GM12878 (cell line): ENCODE measurements at regions not wholly inside any gene's neighbourhood (a gene's known extent, or its start where the extent isn't known, plus 50 kb on each side); places are given as distances from the start of the nearest gene placed in this dataset.
A peak's percentile ranks its signal among the peaks of the same experiment; 100 is the strongest.

Source experiments
- ATAC-seq: fragments of 200-7000 bp; cut with Tn5 transposase; 3 replicates; pipeline ENCODE4 v1.9.1; 2020; ENCODE audit warnings: mild to moderate bottlenecking, moderate library complexity
- BruUV-seq: library from RNA; stranded (reverse); fragments of 400-500 nt; replicated peaks from 2 replicates; lab custom pipeline; 2021; lab: Mats Ljungman, UMichigan
- CTCF ChIA-PET: fragments of 300-600 bp; sonication (Branson Sonifier 250); formaldehyde crosslinking; extraction: SDS; loops from one replicate; lab custom pipeline; 2021; ENCODE audit warnings: inconsistent platforms; lab: Yijun Ruan, JAX
- POLR2A ChIA-PET: fragments of 350-600 bp; formaldehyde crosslinking; extraction: SDS; loops from one replicate; lab custom pipeline; 2021; ENCODE audit warnings: inconsistent platforms; lab: Charles Lee
- RAD21 ChIA-PET: fragments of 300-600 bp; sonication (Branson Sonifier 250); formaldehyde crosslinking; loops from one replicate; lab custom pipeline; 2023; ENCODE audit warnings: antibody characterized with exemption; ENCODE audit not compliant: unreplicated experiment; lab: Charles Lee
- SMC1A ChIA-PET: fragments of 300-600 bp; sonication (Branson Sonifier 250); formaldehyde crosslinking; loops from one replicate; lab custom pipeline; 2023; ENCODE audit not compliant: unreplicated experiment, uncharacterized antibody; lab: Charles Lee
- DNase-seq: peaks from one replicate; pipeline ENCODE4 v3.0.0-alpha.2; 2011; ENCODE audit warnings: low read depth, low spot score
- FAIRE-seq: peaks from 3 replicates; lab custom pipeline; 2011; peaks lifted over from hg19 to GRCh38; lab: Jason Lieb, UNC
- H2AFZ ChIP-seq: 2 replicates; pipeline ENCODE4 v1.6.0; 2011; ENCODE audit warnings: low read depth, low read length, control low read depth; ENCODE audit not compliant: control insufficient read depth
- H3K27ac ChIP-seq: 2 replicates; pipeline ENCODE4 v1.5.1; 2011; ENCODE audit warnings: control low read depth; ENCODE audit not compliant: control insufficient read depth, insufficient read depth
- H3K27me3 ChIP-seq, 2 experiments: replicated peaks in 1 of 2; 2 replicates each; pipeline versions ENCODE4 v1.6.0 to v1.6.1; 2011; ENCODE audit warnings: low read length in 1 of 2; ENCODE audit not compliant: control insufficient read depth in 2 of 2, insufficient read depth in 2 of 2
- H3K36me3 ChIP-seq, 2 experiments: 2 replicates each; pipeline ENCODE4 v1.5.1; 2011; ENCODE audit warnings: low read length in 1 of 2; ENCODE audit not compliant: control insufficient read depth in 2 of 2, insufficient read depth in 2 of 2
- H3K4me1 ChIP-seq: 2 replicates; pipeline ENCODE4 v1.6.1; 2011; ENCODE audit warnings: mild to moderate bottlenecking, low read length, moderate library complexity, mixed read lengths; ENCODE audit not compliant: control insufficient read depth, insufficient read depth
- H3K4me2 ChIP-seq: 2 replicates; pipeline ENCODE4 v1.6.0; 2011; ENCODE audit warnings: control low read depth; ENCODE audit not compliant: control insufficient read depth, insufficient read depth
- H3K4me3 ChIP-seq: fragments of 200-600 bp; sonication (generic); 2 replicates; pipeline ENCODE4 v1.5.1; 2016
- H3K79me2 ChIP-seq: 2 replicates; pipeline ENCODE4 v1.6.0; 2011; ENCODE audit warnings: low read length; ENCODE audit not compliant: control insufficient read depth, insufficient read depth
- H3K9ac ChIP-seq: 2 replicates; pipeline ENCODE4 v1.8.0; 2011; ENCODE audit warnings: low read length, control low read depth, mixed read lengths; ENCODE audit not compliant: control insufficient read depth, insufficient read depth
- H3K9me3 ChIP-seq: replicated peaks from 3 replicates; pipeline ENCODE4 v1.5.1; 2011; ENCODE audit warnings: mild to moderate bottlenecking, low read length; ENCODE audit not compliant: control insufficient read depth, insufficient read depth
- H4K20me1 ChIP-seq: 2 replicates; pipeline ENCODE4 v1.6.0; 2011; ENCODE audit not compliant: control insufficient read depth, insufficient read depth
- CREB1 ChIP-seq: IDR thresholded peaks from 2 replicates; pipeline ENCODE4 v1.6.1; 2012; ENCODE audit warnings: low read depth, mild to moderate bottlenecking, inconsistent platforms
- ETV6 ChIP-seq, 2 experiments: fragments of 450-650 bp in 1 of 2; IDR thresholded peaks in 1 of 2; conservative IDR thresholded peaks in 1 of 2; 2 replicates each; pipeline ENCODE4 v1.6.1; 2014; ENCODE audit warnings: antibody characterized with exemption in 1 of 2, borderline replicate concordance in 1 of 2, low read depth in 1 of 2, mild to moderate bottlenecking in 1 of 2, moderate library complexity in 1 of 2
- FOXM1 ChIP-seq: IDR thresholded peaks from 2 replicates; pipeline ENCODE4 v1.6.1; 2012; ENCODE audit warnings: low read depth, mild to moderate bottlenecking, inconsistent platforms, low read length, moderate library complexity
- IKZF1 ChIP-seq: fragments of 450-650 bp; conservative IDR thresholded peaks from 2 replicates; pipeline ENCODE4 v1.6.1; 2017; ENCODE audit warnings: antibody characterized with exemption, mild to moderate bottlenecking
- IKZF2 ChIP-seq, 2 experiments: fragments of 450-650 bp; IDR thresholded peaks; 2 replicates each; pipeline ENCODE4 v1.6.1; 2017; ENCODE audit warnings: mild to moderate bottlenecking in 2 of 2, moderate library complexity in 2 of 2
- KLF5 ChIP-seq: fragments of 450-650 bp; IDR thresholded peaks from 2 replicates; pipeline ENCODE4 v1.6.1; 2014; ENCODE audit warnings: mild to moderate bottlenecking; ENCODE audit not compliant: partially characterized antibody
- PAX5 ChIP-seq: IDR thresholded peaks from 2 replicates; pipeline ENCODE4 v1.6.1; 2011; ENCODE audit warnings: low read depth, low read length, borderline replicate concordance
- POLR2AphosphoS5 ChIP-seq: IDR thresholded peaks from 2 replicates; pipeline ENCODE4 v1.6.1; 2011; ENCODE audit warnings: mild to moderate bottlenecking, low read length, inconsistent platforms
- RFX5 ChIP-seq: IDR thresholded peaks from 2 replicates; pipeline ENCODE4 v1.6.1; 2011; ENCODE audit warnings: low read depth, low read length, improper control_type of control experiment
- SKIL ChIP-seq: fragments of 450-650 bp; IDR thresholded peaks from 2 replicates; pipeline ENCODE4 v1.6.1; 2017; ENCODE audit warnings: mild to moderate bottlenecking, low read depth, inconsistent platforms; ENCODE audit not compliant: poor library complexity, severe bottlenecking
- SMARCA5 ChIP-seq: fragments of 450-650 bp; IDR thresholded peaks from 2 replicates; pipeline ENCODE4 v1.6.1; 2017; ENCODE audit warnings: mild to moderate bottlenecking
- SPI1 ChIP-seq: IDR thresholded peaks from 2 replicates; pipeline ENCODE4 v1.6.1; 2011; ENCODE audit warnings: low read depth, mild to moderate bottlenecking, low read length, moderate library complexity, borderline replicate concordance; ENCODE audit not compliant: insufficient read depth
- SUPT20H ChIP-seq: IDR thresholded peaks from 2 replicates; pipeline ENCODE4 v1.6.1; 2011; ENCODE audit warnings: low read depth, mild to moderate bottlenecking, low read length, moderate library complexity, borderline replicate concordance; ENCODE audit not compliant: control insufficient read depth
- TCF12 ChIP-seq: IDR thresholded peaks from 2 replicates; pipeline ENCODE4 v1.6.1; 2011; ENCODE audit warnings: low read depth, mild to moderate bottlenecking, low read length
- TCF7 ChIP-seq: IDR thresholded peaks from 2 replicates; pipeline ENCODE4 v1.6.1; 2014; ENCODE audit warnings: antibody characterized with exemption, borderline replicate concordance
- ZBTB4 ChIP-seq: fragments of 450-650 bp; formaldehyde crosslinking; IDR thresholded peaks from 2 replicates; pipeline ENCODE4 v1.4.0; 2022; ENCODE audit warnings: mild to moderate bottlenecking, moderate library complexity
- WGBS: methylation state at CpG from one replicate; pipeline ENCODE4 v1.1.6; 2016; ENCODE audit warnings: low lambda C conversion rate; ENCODE audit not compliant: insufficient replicate concordance, insufficient coverage; ENCODE audit errors: missing lambda C conversion rate; 5-methylcytosine and 5-hydroxymethylcytosine counted together
- in situ Hi-C: fragments of 300-500 bp; cut with MboI; formaldehyde crosslinking; loops from 9 replicates; pipeline ENCODE4 v1.14.3; 2018; ENCODE audit warnings: mixed read lengths
- intact Hi-C: fragments of 100-400 bp; cut with micrococcal nuclease; formaldehyde crosslinking; loops from one replicate; pipeline ENCODE4 v1.14.2; 2022; ENCODE audit not compliant: unreplicated experiment

DNA sequence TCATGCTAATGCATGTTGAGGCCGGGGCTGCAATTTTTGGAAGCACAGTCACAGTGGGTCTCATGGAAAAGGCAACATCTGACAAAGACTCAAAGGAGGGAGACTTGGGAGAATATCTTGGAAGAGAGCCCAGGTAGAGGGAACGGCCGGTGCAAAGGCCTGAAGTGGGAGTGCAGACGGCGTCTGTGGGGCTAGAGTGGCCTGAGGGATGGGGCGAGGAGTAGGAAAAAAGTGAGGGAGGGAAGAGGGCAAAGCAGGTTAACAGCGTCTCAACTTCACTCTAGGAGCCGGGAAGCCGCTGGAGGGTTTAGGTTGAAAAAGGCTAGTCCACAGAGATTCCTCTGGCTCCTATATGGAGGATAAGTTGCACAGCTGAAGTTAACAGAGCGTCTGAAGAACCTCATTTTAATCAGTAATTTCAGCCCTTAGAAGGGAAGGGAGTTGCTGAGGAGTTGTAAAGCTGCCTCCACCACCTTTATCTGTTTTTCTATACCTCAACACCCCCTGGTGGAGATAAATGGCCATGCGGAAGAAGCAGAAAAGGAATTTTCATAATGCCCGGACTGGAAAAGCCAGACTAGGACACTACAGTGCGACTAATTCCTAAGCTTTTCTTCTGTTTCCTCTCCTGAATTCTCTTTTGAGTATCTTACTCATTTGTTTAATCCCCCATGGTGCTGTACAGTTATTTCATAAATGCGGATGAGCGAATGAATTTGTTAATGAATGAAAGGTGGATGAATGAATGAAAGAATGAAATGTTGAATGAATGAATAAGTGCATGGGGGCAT is 78.7 kb upstream of the ZNF281 start (continued):
- TF ChIP-seq ETV6 (conservative IDR thresholded peaks at IDR 0.05 in 1 of 2, IDR thresholded peaks at IDR 0.05 in 1 of 2; ENCODE audit: borderline replicate concordance in 1 of 2, low read depth in 1 of 2) (no peak), SMARCA5 (no peak), CREB1 (no peak), IKZF2 (IDR thresholded peaks at IDR 0.05) (peak in 1 of 2 experiments; percentile 41; a peak in 1 of 4 replicates), IKZF1 (peak; percentile 37; the same call in 1 of the 2 replicates), FOXM1 (0 out of 2 replicates have a peak, but pooled peaks have one; percentile 48)

DNA sequence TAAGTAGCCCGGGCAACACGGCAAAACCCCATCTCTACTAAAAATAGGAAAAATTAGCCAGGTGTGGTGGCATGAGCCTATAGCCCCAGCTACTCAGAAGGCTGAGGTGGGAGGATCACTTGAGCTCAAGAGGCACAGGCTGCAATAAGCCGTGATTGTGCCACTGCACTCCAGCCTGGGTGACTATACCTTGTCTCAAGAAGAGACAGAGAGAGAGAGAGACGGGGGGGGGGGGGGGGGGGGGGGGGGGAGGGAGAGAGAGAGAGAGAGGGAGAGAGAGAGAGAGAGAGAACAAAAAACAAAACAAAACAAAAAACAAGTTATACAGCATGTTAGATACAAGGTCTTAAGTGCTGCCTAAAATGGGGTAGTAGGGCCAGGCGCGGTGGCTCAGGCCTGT is 77.8 kb upstream of the ZNF281 start:
- RAD21 ChIA-PET: interaction anchor here (0.6 to 2.8 kb wide), 9 partner anchors 11 to 811 kb away, joined by 3 to 21 read pairs (median 4); no protein-coding TSS in a partner anchor
- intact Hi-C loops (loop anchor here (1.0 to 5.0 kb wide), 4 partner anchors 80 to 803 kb away; no protein-coding TSS in a partner anchor), in situ Hi-C loops (no loop called here)
- Histone ChIP-seq H3K4me1 (peaks cover 11% of the 10 kb centered on the region), H4K20me1 (no peaks in the 10 kb centered on the region), H3K79me2 (no peaks in the 10 kb centered on the region), H3K9ac (no peak overlapping the region), H3K4me2 (no peak overlapping the region), H3K27ac (no peak overlapping the region), H3K4me3 (no peak overlapping the region), H3K9me3 (no peaks in the 10 kb centered on the region), H3K36me3 (no peaks in the 10 kb centered on the region), H2AFZ (no peak overlapping the region), H3K27me3 (no peaks in the 10 kb centered on the region)
- no peak for ATAC-seq
- 61% methylated on average over 5 of the region's 6 CpGs for WGBS
- no peak for FAIRE-seq
- no peak for DNase-seq
- CTCF ChIA-PET: interaction anchor here (0.6 to 6.3 kb wide), 8 partner anchors 10 to 803 kb away, joined by 3 to 119 read pairs (median 6); no protein-coding TSS in a partner anchor
- POLR2A ChIA-PET: interaction anchor here (0.6 to 0.7 kb wide), 4 partner anchors 22 to 135 kb away, joined by 3 to 6 read pairs (median 5); no protein-coding TSS in a partner anchor
- BruUV-seq: no TSS peak
- SMC1A ChIA-PET: interaction anchor here (1.4 to 5.3 kb wide), 7 partner anchors 204 to 803 kb away, joined by 3 to 55 read pairs (median 6); no protein-coding TSS in a partner anchor
- no peak for TF ChIP-seq SUPT20H
- TF ChIP-seq PAX5: no peak
- no peak for TF ChIP-seq SPI1
- TF ChIP-seq IKZF1: no peak
- TF ChIP-seq RFX5: no peak
- no peak for TF ChIP-seq POLR2AphosphoS5
- TF ChIP-seq KLF5: no peak
- no peak for TF ChIP-seq TCF12
- no peak for TF ChIP-seq FOXM1
- no peak for TF ChIP-seq ZBTB4 (CRISPR knock-in tag)
- TF ChIP-seq TCF7: no peak
- no peak for TF ChIP-seq SKIL
